IMR-90 (cell line): ENCODE measurements at regions not wholly inside any gene's neighbourhood (a gene's known extent, or its start where the extent isn't known, plus 50 kb on each side); places are given as distances from the start of the nearest gene placed in this dataset.

ENCODE experiments used
- ATAC-seq: fragments of 200-7000 bp; cut with Tn5 transposase; 2 replicates; pipeline ENCODE4 v1.9.1; 2020; ENCODE audit warnings: low read depth, mild to moderate bottlenecking, moderate library complexity
- BruUV-seq: library from RNA; stranded (reverse); fragments of 400-500 nt; replicated peaks from 2 replicates; lab custom pipeline; 2021; lab: Mats Ljungman, UMichigan
- CTCF ChIA-PET: fragments of 300-600 bp; formaldehyde crosslinking; extraction: SDS; loops from one replicate; lab custom pipeline; 2021; ENCODE audit warnings: antibody characterized with exemption; lab: Yijun Ruan, JAX
- POLR2A ChIA-PET: fragments of 300-600 bp; sonication (Branson Sonifier 250); formaldehyde crosslinking; loops from one replicate; lab custom pipeline; 2022; ENCODE audit warnings: antibody characterized with exemption; ENCODE audit not compliant: unreplicated experiment; lab: Charles Lee
- DNase-seq: peaks from one replicate; pipeline ENCODE4 v3.0.0; 2013
- H2AFZ ChIP-seq: replicated peaks from 2 replicates; pipeline ENCODE3; 2013; ENCODE audit warnings: low read length, mild to moderate bottlenecking; ENCODE audit not compliant: poor library complexity
- H2AK5ac ChIP-seq: 2 replicates; pipeline ENCODE4 v1.6.1; 2013; ENCODE audit warnings: low read depth, low read length, inconsistent platforms
- H2AK9ac ChIP-seq: replicated peaks from 2 replicates; pipeline ENCODE3; 2013; ENCODE audit warnings: mild to moderate bottlenecking, low read depth, low read length, moderate library complexity; ENCODE audit not compliant: poor library complexity
- H2BK120ac ChIP-seq: 2 replicates; pipeline ENCODE4 v1.6.1; 2013; ENCODE audit warnings: low read depth, low read length, inconsistent platforms
- H2BK15ac ChIP-seq: 3 replicates; pipeline ENCODE4 v1.6.1; 2013; ENCODE audit warnings: low read depth, low read length, inconsistent platforms
- H2BK20ac ChIP-seq: 2 replicates; pipeline ENCODE4 v1.6.1; 2013; ENCODE audit warnings: low read depth, mild to moderate bottlenecking, inconsistent platforms, low read length, moderate library complexity
- H2BK5ac ChIP-seq: 2 replicates; pipeline ENCODE4 v1.6.1; 2013; ENCODE audit warnings: mild to moderate bottlenecking, low read depth, low read length, inconsistent platforms; ENCODE audit not compliant: poor library complexity, severe bottlenecking
- H3K14ac ChIP-seq: replicated peaks from 2 replicates; pipeline ENCODE4 v1.6.1; 2013; ENCODE audit warnings: low read depth, low read length, inconsistent platforms
- H3K18ac ChIP-seq: 2 replicates; pipeline ENCODE4 v1.6.1; 2013; ENCODE audit warnings: low read depth, low read length, control low read depth
- H3K23ac ChIP-seq: 2 replicates; pipeline ENCODE4 v1.6.1; 2013; ENCODE audit warnings: low read depth, low read length, inconsistent platforms
- H3K27ac ChIP-seq: 2 replicates; pipeline ENCODE4 v1.5.1; 2013; ENCODE audit warnings: mild to moderate bottlenecking, control low read depth, low read length; ENCODE audit not compliant: insufficient read depth
- H3K27me3 ChIP-seq: 2 replicates; pipeline ENCODE4 v1.6.1; 2013; ENCODE audit warnings: low read length; ENCODE audit not compliant: control insufficient read depth, insufficient read depth
- H3K36me3 ChIP-seq: 2 replicates; pipeline ENCODE4 v1.6.1; 2013; ENCODE audit warnings: low read length, mixed read lengths; ENCODE audit not compliant: control insufficient read depth, insufficient read depth
- H3K4ac ChIP-seq: 2 replicates; pipeline ENCODE4 v1.6.1; 2013; ENCODE audit warnings: low read depth, low read length, inconsistent platforms
- H3K4me1 ChIP-seq: 2 replicates; pipeline ENCODE4 v1.6.1; 2013; ENCODE audit warnings: low read length, mixed read lengths; ENCODE audit not compliant: control insufficient read depth, insufficient read depth
- H3K4me2 ChIP-seq: 2 replicates; pipeline ENCODE4 v1.6.1; 2013; ENCODE audit warnings: low read depth, mild to moderate bottlenecking, control low read depth, low read length, moderate library complexity
- H3K4me3 ChIP-seq: 2 replicates; pipeline ENCODE4 v1.5.1; 2013; ENCODE audit warnings: low read depth, mild to moderate bottlenecking, control low read depth, low read length, moderate library complexity; ENCODE audit not compliant: insufficient read depth
- H3K56ac ChIP-seq: 2 replicates; pipeline ENCODE4 v1.6.1; 2013; ENCODE audit warnings: low read length, inconsistent platforms; ENCODE audit not compliant: insufficient read depth; ENCODE audit errors: extremely low read depth
- H3K79me1 ChIP-seq, 2 experiments: 2 replicates each; pipeline ENCODE4 v1.6.1; 2013; ENCODE audit warnings: low read length in 2 of 2, inconsistent platforms in 1 of 2, low read depth in 1 of 2
- H3K9ac ChIP-seq: 2 replicates; pipeline ENCODE4 v1.6.1; 2013; ENCODE audit warnings: low read depth, low read length, control low read depth
- H3K9me1 ChIP-seq: 2 replicates; pipeline ENCODE4 v1.6.1; 2013; ENCODE audit warnings: low read length, inconsistent platforms; ENCODE audit not compliant: insufficient read depth
- H3K9me3 ChIP-seq: 2 replicates; pipeline ENCODE4 v1.6.1; 2013; ENCODE audit warnings: low read length; ENCODE audit not compliant: control insufficient read depth, insufficient read depth
- H4K20me1 ChIP-seq: 2 replicates; pipeline ENCODE4 v1.6.1; 2013; ENCODE audit warnings: low read length, inconsistent platforms; ENCODE audit not compliant: insufficient read depth
- H4K5ac ChIP-seq: 2 replicates; pipeline ENCODE4 v1.6.1; 2013; ENCODE audit warnings: mild to moderate bottlenecking, low read depth, low read length, control low read depth
- H4K8ac ChIP-seq, 2 experiments: 2 replicates each; pipeline ENCODE4 v1.6.1; 2013; ENCODE audit warnings: low read depth in 2 of 2, low read length in 2 of 2, control low read depth in 1 of 2, inconsistent platforms in 1 of 2
- H4K91ac ChIP-seq: 2 replicates; pipeline ENCODE4 v1.6.1; 2013; ENCODE audit warnings: low read depth, low read length, inconsistent platforms; ENCODE audit not compliant: insufficient read depth
- CEBPB ChIP-seq: IDR thresholded peaks from 2 replicates; pipeline ENCODE4 v1.6.1; 2012; ENCODE audit warnings: low read depth, low read length, improper control_type of control experiment
- CTCF ChIP-seq: conservative IDR thresholded peaks from 2 replicates; pipeline ENCODE4 v1.5.1; 2012; ENCODE audit warnings: mild to moderate bottlenecking, low read depth, low read length, improper control_type of control experiment
- FOS ChIP-seq: fragments of 150-350 bp; IDR thresholded peaks from 2 replicates; pipeline ENCODE4 v1.6.1; 2016; ENCODE audit warnings: low read depth, low read length
- NFE2L2 ChIP-seq: fragments of 150-350 bp; IDR thresholded peaks from 2 replicates; pipeline ENCODE4 v1.6.1; 2016; ENCODE audit warnings: low read depth, mild to moderate bottlenecking, low read length
- WGBS, 2 experiments: methylation state at CpG; one replicate each; pipeline versions ENCODE4 v1.1.5 to v1.1.7; 2013; ENCODE audit warnings: missing lambda C conversion rate in 2 of 2; ENCODE audit not compliant: insufficient read length in 1 of 2; ENCODE audit errors: extremely low coverage in 2 of 2; 5-methylcytosine and 5-hydroxymethylcytosine counted together
- dilution Hi-C: fragments of 300-500 bp; cut with HindIII; formaldehyde crosslinking; loops from one replicate; pipeline ENCODE4 v1.14.3; 2018; ENCODE audit warnings: low sequenced_read_pairs; ENCODE audit not compliant: unreplicated experiment
- in situ Hi-C: fragments of 300-500 bp; cut with MboI; formaldehyde crosslinking; loops from 3 replicates; pipeline ENCODE4 v1.14.3; 2019; ENCODE audit warnings: low sequenced_read_pairs, inconsistent platforms, mixed read lengths
- intact Hi-C: fragments of 100-400 bp; cut with micrococcal nuclease; formaldehyde crosslinking; loops from 2 replicates; pipeline ENCODE4 v1.10.0; 2022
- TF ChIP-seq, protein P1 (sequence below): fragments of 150-350 bp; IDR thresholded peaks from 2 replicates; pipeline ENCODE4 v1.6.1; 2016; ENCODE audit warnings: low read depth, mild to moderate bottlenecking, low read length, moderate library complexity, borderline replicate concordance

DNA sequence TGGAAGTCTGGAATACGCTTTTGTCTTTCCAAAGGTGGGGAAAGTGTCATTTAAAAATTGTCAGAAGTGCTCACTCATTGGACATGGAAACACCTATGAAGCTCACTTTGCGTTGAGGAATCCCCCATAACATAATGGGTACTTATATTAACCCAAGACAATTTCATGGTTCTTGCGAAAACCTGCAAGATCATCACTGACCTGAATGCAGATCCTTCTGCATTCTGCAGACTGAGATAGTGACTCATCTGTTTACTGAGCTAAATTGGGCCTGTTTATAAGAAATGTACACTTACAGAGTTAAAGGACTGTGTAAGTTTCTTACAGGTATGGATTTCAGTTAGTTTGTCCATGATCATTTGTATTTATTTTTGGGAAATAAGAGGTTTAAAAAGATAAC, 153.0 kb downstream of the HMHB1 start:
- Histone ChIP-seq H3K23ac (no peak overlapping the region), H3K9ac (no peak overlapping the region), H3K4me2 (no peak overlapping the region), H4K20me1 (no peaks in the 10 kb centered on the region), H2AFZ (no peak overlapping the region), H4K5ac (peak overlapping the region; percentile 17; the same call in 1 of the 2 replicates), H3K56ac (no peak overlapping the region), H3K4me3 (no peak overlapping the region), H2BK120ac (no peak overlapping the region), H2AK9ac (no peak overlapping the region), H3K4me1 (peaks cover 4% of the 10 kb centered on the region; the same call in 1 of the 2 replicates), H3K14ac (no peak overlapping the region), H3K4ac (peak overlapping the region; percentile 62; the same call in 1 of the 2 replicates), H3K18ac (no peak overlapping the region), H2BK15ac (no peak overlapping the region), H4K91ac (no peak overlapping the region), H4K8ac (no peak overlapping the region), H3K27ac (no peak overlapping the region), H2BK5ac (no peak overlapping the region), H3K9me1 (no peaks in the 10 kb centered on the region), H3K79me1 (no peaks in the 10 kb centered on the region), H3K9me3 (no peaks in the 10 kb centered on the region), H2AK5ac (no peak overlapping the region; the same call in 1 of the 2 replicates), H3K36me3 (no peaks in the 10 kb centered on the region), H3K27me3 (no peaks in the 10 kb centered on the region), H2BK20ac (peak overlapping the region; percentile 68; the same call in 1 of the 2 replicates)
- ChIA-PET CTCF (interaction anchor here (1.0 kb wide), 1 partner anchor 178 kb away, joined by 3 read pairs; no protein-coding TSS in a partner anchor), POLR2A (no interaction called here)
- dilution Hi-C loops (no loop called here), intact Hi-C loops (loop anchor here (5.0 kb wide), 2 partner anchors 138 to 177 kb away; no protein-coding TSS in a partner anchor), in situ Hi-C loops (no loop called here)
- ATAC-seq: peak; percentile 64
- peak; percentile 66 for DNase-seq
- TF ChIP-seq CTCF (no peak), NFE2L2 (peak; percentile 44; the same call in 1 of the 2 replicates), FOS (peak; percentile 79; the same call in 1 of the 2 replicates), CEBPB (peak; percentile 76)
- TF ChIP-seq, protein P1, sequence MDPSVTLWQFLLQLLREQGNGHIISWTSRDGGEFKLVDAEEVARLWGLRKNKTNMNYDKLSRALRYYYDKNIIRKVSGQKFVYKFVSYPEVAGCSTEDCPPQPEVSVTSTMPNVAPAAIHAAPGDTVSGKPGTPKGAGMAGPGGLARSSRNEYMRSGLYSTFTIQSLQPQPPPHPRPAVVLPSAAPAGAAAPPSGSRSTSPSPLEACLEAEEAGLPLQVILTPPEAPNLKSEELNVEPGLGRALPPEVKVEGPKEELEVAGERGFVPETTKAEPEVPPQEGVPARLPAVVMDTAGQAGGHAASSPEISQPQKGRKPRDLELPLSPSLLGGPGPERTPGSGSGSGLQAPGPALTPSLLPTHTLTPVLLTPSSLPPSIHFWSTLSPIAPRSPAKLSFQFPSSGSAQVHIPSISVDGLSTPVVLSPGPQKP: no peak
- BruUV-seq: no TSS peak
- WGBS, 2 experiments: no CpG with 5 or more reads among the region's 3 CpGs
